COR-L47 (cell line): ENCODE measurements at regions not wholly inside any gene's neighbourhood (a gene's known extent, or its start where the extent isn't known, plus 50 kb on each side); places are given as distances from the start of the nearest gene placed in this dataset.

Source experiments
- DNase-seq: peaks from one replicate; lab custom pipeline; 2025; lab: John Stamatoyannopoulos, UW

GRCh38 chr5:144644317-144644716 is 473.6 kb downstream of the KCTD16 start:
- DNase-seq: no peak

- no peak for DNase-seq
Measured at GRCh38 chr5:144638787-144639186, 468.1 kb downstream of the KCTD16 start.

GRCh38 chr5:144634138-144634537 is 463.5 kb downstream of the KCTD16 start:
- DNase-seq: no peak

- DNase-seq: peak; percentile 92
Measured at GRCh38 chr5:144598451-144599068, 427.9 kb downstream of the KCTD16 start.

- DNase-seq: no peak
Measured at GRCh38 chr5:144596517-144596916, 425.8 kb downstream of the KCTD16 start.

GRCh38 chr5:144594919-144595318 is 424.2 kb downstream of the KCTD16 start:
- DNase-seq: no peak

- DNase-seq: peak; percentile 7
Measured at GRCh38 chr5:144594234-144594633, 423.6 kb downstream of the KCTD16 start.

- DNase-seq: no peak
Measured at GRCh38 chr5:144585681-144586080, 415.0 kb downstream of the KCTD16 start.

GRCh38 chr5:144583541-144584449 is 413.1 kb downstream of the KCTD16 start:
- DNase-seq: peak; percentile 87

GRCh38 chr5:144582066-144582465 is 411.4 kb downstream of the KCTD16 start:
- DNase-seq: no peak

- no peak for DNase-seq
Measured at GRCh38 chr5:144581044-144581443, 410.4 kb downstream of the KCTD16 start.

- no peak for DNase-seq
Measured at GRCh38 chr5:144577676-144578075, 407.0 kb downstream of the KCTD16 start.

GRCh38 chr5:144575736-144576135 is 405.1 kb downstream of the KCTD16 start:
- no peak for DNase-seq

GRCh38 chr5:144567421-144567780 is 396.7 kb downstream of the KCTD16 start:
- DNase-seq: no peak

GRCh38 chr5:144566747-144567420 is 396.2 kb downstream of the KCTD16 start:
- DNase-seq: no peak

- DNase-seq: peak; percentile 93
Measured at GRCh38 chr5:144549580-144549979, 378.9 kb downstream of the KCTD16 start.

- no peak for DNase-seq
Measured at GRCh38 chr5:144548936-144549335, 378.3 kb downstream of the KCTD16 start.

- no peak for DNase-seq
Measured at GRCh38 chr5:144547098-144547499, 376.4 kb downstream of the KCTD16 start.

GRCh38 chr5:144538845-144539244 is 368.2 kb downstream of the KCTD16 start:
- DNase-seq: no peak
